GM21423 (cell line): ENCODE measurements at regions not wholly inside any gene's neighbourhood (a gene's known extent, or its start where the extent isn't known, plus 50 kb on each side); places are given as distances from the start of the nearest gene placed in this dataset.

ENCODE experiments used
- ATAC-seq: cut with Tn5 transposase; IDR thresholded peaks from one replicate; pipeline ENCODE4 v1.9.1; 2021; ENCODE audit warnings: mild to moderate bottlenecking, moderate library complexity; ENCODE audit not compliant: unreplicated experiment

DNA sequence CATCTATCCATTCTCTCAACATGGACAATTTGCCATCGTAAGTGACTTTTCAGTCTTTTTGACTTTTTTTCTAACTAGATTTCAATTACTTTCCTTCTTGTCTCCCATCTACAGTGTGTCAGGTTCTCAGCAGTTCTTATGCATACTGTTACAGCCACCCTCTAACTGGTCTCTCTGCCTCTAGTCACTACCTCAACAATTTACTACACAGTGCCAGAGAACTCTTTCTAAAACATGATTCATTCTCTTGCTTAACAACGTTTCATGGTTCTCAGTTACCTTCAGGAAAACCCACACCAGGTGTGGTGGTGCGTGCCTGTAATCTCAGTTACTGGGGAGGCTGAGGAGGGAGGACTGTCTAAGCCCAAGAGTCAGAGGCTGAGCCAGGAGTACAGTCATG lies 95.4 kb downstream of the DIPK2A start:
- ATAC-seq = no peak

DNA sequence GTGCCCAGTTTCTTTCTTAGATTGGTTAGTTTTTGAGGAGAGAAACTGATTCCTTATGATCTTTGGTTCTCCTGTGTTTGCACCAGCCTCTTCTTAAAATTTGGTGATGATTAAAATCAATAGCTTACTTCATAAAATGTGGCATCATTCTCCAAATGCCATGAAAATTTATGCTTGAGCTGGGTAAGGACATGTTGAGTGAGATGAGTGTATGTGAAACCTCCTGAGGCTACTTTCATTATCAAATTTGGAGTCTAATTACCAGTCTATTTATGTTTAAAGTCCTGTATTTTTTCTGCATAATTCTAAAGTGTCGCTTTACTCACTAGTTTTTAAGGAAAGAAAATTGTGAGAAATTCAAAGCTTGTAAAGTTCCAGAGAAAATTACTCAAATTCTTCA lies 102.1 kb downstream of the DIPK2A start:
- no peak for ATAC-seq

DNA sequence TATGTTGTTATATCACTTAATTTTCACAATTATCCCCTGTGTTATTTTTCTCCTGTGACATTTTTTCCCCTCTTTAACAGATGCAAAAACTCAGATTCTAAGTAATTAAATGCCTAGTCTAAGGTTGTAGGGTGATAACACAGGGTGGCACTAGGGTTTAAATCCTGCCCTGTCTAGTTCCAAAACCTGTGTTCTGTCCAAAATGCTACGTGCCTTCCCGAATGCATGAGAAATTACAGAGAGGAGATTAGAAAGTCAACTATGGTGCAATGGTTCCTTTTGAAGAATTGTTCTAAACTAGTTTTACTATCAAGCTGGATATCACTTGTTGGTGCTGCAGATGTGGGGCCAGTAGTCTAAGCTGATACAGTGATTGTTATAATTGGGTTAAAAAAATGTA lies 108.0 kb downstream of the DIPK2A start:
- no peak for ATAC-seq

DNA sequence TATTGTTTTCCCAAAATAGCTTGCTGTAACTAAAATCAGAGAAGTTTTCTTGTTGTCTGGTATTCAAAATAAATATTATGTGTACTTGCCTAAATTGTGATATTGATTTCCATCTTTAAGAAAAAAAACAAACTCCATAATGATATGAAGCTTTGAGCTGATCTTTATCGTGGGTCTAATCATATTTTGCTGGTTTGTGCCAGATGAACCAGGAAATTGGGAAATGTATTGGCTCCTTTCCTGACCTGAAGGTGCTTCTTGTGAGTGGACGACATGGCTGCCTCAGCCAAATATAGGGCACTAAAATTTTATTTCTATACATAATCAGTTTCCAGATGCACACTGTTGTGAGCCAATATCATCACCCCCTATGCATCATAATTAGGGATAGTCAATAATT lies 113.3 kb downstream of the DIPK2A start:
- ATAC-seq = no peak

DNA sequence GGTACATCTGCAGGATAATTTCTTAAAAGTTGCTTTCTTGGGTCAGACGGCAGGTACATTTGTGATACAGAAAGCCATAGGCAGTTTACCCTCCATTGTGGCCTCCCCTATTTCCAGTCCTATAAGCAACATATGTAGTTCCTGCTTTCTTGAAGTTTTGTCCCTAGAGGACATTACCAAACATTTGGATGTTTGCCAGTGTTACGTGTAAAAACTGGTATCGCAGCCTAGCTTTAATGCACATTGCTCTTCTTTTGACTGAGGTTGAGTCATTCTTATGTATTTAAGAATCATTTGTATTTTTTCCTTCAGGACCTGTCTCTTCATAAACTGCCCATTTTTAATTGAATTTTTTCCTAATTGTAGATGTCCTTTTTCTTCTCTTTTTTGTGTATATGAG lies 114.3 kb downstream of the DIPK2A start:
- no peak for ATAC-seq

DNA sequence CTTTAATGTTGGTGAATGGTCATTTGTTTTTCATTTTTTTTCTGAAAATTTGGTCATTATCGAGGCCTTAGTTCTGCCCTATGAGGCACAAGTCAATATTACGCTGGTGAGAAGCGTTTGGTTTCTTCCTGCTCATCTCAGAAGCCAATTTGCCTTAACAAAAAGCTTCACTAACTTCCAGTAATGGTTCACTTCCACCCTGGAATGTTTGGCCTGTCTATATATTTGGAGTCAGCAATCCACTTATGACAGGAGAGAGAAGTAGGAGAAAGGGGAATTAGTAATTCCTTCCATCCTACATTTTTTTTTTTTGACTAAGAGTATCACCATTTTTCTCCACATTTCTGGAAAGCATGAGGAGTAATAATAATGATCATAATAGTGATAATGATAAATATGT lies 124.4 kb downstream of the DIPK2A start:
- ATAC-seq = no peak

DNA sequence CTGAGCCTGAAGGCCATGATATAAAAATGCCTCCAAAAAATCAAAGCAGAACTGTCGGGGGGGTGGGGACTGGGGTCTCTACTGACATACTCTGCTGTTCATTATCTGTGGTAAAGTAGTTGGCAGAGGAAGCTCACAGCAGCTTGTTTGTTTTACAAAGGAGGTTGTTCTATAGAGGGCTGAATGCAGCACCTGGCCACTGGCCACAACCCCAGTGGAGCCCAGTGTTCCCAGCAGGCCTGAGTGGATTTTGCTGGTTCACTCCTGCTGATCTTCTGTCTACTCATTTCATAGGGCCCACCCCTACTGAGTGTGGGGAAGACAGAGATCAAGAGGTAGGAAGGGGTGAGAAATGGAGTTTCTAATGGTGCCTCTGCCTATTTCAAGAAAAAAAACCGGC lies 125.5 kb downstream of the DIPK2A start:
- no peak for ATAC-seq

DNA sequence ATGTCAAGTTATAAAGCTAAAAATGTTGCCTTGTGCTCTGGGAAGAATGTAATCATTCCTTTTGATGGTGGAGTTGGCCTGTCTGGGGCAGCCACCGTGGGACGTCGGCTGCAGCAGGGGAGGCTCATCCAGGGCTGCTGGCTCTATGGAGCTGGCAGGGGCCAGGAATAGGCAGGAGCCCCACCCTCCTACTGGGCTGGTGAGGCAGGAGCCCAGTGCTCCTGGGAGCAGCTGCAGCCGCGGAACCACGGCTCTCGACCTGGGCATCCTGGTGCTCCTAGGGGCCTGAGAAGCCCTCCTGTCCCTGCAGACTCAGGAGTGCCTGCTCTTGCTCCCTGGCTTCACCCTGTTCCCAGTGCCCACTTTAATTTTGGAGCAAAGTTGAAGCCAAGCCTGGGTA lies 127.1 kb downstream of the DIPK2A start:
- ATAC-seq = no peak

DNA sequence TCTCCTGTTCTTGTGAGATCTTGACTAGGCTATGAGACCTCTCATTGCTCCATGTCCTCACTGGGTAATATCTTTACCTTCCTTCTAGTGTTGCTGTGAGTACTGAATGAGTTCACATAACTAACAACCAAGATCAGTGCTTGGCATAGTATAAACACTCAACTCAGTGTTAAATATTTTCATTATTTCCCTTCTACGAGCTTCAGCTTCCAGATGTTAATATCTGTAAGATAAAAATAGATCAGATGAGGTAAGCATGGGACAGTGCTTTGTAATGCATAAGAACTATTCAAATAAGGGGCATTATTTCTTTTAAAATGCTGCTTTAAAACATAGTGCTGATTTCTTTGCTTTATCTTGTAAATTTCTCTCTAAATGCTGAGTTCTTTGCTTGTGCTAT lies 130.8 kb downstream of the DIPK2A start:
- ATAC-seq = no peak

DNA sequence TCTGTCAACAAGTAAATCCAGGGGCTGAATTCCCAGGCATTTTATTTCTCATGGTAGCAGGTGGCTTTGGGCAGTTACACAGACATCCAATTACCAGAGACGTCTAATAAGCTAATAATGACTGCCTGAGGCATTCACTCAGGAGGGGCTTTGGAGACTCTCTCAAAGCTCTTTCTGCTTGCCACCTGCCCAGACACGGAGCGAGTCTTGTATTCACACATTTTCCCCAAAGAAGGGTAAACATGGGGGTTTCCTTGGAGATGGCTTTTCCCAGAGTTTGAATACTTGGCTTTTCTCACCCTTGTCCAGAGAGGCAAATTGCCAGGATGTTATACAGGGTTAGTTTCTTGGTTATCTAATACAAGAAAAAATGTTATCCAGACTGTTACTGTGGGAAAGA lies 132.6 kb downstream of the DIPK2A start:
- ATAC-seq = no peak

DNA sequence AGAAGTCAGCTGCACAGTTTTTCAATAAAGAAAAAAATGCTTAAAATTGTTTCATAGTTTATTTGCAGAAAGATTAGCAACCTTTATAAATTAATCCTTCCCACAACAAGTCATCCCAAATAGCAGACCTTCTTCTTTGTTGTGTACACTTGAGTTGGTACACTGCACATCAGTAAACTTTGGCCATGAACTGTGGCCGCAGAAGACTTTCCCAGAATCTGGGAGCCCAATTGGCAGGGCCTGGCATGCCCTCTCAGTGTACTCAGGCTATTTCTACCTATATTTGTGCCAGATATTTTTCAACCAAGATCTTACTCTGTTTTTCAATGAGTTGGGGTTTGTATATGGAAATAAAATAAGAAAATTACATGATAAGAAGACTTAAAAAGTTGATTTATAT lies 133.1 kb downstream of the DIPK2A start:
- no peak for ATAC-seq

DNA sequence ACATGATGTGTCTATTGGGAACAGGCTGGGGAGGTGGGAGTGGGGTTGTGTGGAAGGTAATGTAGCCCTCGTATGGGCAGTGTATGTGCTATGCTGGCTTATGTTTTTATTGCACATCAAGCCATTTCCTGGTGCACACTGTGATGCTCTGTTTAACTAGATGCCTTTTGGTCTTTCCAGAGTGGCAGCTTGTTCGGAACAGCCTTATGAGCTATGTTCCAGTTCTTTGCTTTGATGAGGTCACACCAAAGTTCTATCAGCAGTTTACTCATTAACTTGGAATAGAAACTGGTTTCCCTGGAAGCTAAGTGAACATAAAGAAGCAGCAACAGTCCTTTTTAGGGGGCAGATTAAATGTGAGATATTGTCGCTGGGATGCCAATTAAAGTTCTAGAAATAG lies 133.9 kb downstream of the DIPK2A start:
- ATAC-seq = no peak

DNA sequence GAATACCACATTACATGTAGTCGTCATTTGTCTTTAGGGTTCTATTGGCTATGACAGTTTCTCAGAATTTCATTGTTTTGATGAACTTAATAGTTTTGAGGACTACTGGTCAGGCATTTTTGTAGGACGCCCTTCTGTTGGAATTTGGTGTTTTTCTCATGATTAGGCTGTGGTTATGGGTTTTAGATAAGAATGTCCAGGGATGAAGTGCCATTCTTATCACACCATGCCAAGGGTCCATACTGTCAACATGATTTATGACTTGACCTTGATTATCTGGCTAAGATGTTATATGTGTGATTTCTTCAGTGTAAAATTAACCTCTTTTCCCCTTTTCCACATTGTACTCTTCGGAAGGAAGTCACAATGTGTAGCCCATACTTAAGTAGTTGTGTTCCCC lies 135.3 kb downstream of the DIPK2A start:
- no peak for ATAC-seq

DNA sequence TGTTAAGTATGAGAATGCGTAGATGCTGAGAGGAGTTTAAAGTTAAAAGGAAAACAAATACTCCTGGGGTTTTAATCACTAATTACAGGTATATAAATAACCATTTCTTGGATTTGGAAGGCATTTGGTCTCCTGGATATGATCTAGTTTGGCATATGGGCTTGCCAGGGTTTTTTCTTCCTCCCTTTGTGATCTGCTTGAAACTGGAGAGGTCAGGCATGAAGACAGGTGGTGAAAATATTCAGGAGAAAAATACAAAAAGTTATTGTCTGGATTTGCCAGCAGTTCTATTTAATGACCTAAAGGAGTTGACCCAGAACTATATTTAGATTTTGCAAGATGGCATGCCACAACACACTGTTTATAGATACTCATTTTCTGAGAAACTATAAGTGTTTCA lies 136.3 kb downstream of the DIPK2A start:
- ATAC-seq = no peak

DNA sequence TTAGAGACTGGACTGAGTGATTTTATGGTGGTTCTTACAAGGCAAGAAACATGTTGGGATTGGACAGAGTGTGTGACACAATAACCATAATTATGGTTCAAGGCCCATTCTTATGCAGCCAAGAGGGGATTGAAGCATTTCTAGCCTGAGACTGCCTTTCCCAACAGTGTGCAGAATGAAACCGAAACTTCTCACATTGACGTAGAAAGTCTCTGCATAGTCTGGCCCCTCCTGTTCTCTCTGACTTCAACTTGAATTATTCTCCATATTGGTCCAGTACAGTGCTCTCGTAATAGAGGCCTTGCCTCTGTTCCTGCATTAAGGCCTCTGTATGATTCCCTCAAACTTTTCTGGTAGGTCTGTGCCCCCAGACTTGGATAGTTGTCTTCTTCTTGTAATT lies 138.3 kb downstream of the DIPK2A start:
- peak; percentile 96 for ATAC-seq

DNA sequence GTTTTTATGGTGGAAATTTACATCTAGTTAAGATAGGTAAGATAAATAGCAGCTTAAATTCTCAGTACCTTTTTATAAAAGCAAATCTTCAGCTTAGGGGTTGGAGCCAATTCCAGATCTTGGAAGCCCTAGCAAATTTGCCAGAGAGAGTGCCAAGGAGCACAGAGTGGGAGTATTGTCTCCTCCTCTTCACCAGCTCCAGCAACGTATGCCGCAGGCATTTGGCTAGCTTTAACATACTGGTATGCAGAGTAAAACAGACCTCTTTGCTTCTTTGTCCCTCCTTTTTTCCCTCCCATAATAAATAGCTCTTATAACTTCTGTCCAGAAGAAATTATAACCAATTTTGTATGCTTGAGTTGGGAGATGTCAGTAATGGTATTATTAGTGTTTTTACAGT lies 140.4 kb downstream of the DIPK2A start:
- no peak for ATAC-seq

DNA sequence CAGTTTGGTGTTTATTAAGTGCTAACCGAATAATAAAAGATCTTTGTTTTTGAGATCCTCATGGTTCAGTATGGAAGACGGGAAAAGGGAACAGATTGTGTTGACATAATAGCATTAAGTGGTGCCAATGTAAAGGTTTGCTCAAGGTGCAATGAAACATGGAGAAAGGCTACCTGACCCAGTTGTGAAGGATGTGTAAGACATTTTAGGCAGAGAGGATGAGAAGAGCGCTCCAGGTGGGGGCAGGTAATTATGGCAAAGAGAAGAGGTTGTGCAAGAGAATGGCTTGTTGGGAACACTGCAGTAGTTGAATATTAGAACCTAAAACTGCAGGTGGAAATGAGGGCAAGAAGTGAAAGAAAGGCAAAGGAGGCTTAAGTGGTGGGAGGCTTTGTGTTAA lies 140.8 kb downstream of the DIPK2A start:
- no peak for ATAC-seq

DNA sequence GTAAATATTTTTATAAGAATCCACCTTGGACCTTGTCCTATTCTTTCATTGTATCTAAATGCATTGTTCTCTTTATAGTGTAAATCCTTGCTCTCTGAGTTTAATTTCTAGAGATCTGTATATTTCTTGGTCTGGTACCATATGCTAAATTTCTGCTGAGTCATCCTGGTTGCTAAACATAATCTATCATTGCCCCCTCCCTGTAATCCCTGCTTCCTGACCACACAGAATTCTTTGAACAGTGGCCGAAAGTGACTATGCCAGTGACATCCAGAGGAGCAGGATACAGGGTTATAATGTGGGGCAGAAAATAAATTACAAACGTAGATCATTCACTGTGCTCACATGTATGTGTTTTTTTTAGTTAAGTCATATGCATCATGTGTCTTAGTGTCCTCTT lies 143.1 kb downstream of the DIPK2A start:
- no peak for ATAC-seq

DNA sequence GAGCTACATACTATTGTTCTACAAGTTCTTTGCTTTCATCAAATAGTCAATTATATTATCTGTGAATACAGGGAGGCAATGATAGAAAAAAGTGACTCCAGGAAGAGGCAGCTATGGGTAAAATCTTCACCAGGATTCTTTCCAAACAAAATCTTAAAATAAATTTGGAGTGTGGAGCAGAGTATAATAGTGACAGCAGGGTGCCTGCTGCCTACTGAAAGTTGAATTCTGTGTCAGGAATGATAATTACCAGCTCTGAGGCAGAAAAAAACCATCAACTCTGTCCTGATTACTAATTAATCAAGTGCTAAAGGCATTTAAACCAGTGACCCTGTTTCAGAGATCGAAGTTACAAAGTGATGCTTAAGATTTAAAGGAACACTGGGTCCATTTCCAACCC lies 148.0 kb downstream of the DIPK2A start:
- ATAC-seq = no peak

DNA sequence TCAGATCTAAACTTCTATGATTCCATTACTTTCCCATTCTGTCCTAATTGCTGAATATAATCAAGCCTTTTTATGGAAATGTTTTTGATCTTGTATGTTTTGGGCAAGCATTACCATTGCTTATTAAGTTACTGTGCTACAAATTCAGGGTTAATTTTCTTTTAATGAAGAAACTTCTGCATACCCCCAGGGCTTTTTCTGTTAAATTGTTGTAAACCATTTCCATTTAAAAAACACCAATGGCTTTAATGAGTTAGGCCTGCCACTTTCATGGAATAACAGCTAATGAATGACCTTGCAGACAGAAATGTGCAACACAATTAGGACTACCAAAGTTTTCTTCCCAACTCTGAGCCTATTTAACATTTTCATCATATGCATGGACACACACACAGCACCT lies 150.0 kb downstream of the DIPK2A start:
- no peak for ATAC-seq

DNA sequence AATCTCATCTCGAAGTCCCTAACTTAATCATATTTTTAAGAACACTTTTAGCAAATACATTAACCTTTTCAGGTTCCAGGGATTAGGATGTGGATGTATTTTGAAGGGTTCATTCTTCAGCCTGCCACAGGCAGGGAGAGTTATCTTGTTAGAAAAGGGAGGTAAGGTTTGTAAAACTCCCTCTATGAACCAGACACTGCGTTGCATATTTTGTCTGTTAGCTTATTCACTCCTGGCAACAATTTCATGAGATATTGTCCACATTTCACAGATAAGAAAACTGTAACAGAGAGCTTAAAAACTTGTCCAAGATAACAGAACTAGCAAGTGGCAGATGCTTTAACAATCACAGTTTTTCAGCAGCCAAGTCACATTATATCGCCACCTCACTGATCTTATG lies 155.4 kb downstream of the DIPK2A start:
- no peak for ATAC-seq

DNA sequence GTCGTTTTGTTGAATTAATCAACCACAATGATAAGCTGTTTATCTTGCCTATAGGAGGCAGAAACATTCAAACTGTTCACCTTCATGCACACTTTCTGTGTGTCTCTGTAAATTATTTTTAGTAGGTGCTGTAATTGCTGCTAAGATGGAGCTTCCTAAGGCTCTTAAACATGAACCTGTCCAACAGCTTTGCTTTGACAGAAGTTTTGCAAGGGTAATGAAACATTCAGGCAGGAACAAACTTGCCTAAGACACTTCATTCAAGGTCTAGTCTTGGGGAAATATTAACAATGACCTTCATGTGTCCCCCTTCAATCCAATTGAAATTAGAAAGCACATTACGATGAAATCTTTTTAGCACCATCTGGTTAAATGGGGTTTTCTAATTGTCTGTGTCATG lies 156.1 kb downstream of the DIPK2A start:
- no peak for ATAC-seq

DNA sequence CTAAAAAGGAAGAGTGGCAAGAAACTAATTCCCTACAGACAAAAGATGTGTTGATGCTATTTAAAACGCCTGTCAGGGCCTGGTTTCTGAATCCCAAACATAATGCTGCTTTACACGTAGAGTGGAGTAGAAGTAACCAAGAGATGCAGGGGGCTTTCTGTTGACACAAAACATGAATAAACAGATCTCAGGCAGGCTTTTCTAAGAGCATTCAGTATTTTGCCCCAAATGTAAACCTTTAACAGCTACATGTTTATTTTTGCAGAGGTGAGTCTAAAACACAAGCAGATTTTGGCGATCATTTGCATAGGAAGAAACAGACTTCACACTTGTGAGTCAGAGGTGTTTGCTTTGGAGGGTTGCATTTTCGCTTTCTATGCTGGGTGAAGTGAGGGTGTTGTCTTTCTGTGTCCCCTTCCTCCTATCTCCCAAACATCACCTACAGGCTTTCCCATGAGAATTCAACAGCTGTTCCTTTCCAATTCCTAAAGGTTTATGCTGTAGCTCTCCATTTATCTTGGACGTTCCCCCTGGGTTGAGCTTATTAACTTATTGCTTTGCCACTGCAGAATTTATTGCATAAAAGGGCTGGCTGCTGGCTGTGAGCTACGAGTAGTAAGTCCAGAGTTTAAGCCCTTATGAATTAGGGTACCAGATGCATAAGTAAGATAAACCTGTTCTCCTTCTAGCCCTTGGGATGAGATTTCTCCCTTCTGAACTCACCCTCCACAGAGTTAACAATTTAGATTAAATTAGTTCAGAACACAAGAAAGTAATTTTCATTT lies 156.7 kb downstream of the DIPK2A start:
- peak; percentile 97 for ATAC-seq
